ENCODE measurements at regions not wholly inside any gene's neighbourhood (a gene's known extent, or its start where the extent isn't known, plus 50 kb on each side); places are given as distances from the start of the nearest gene placed in this dataset.

GRCh38 chr5:101995585-101995984, 300.5 kb downstream of the SLCO4C1 start:
- no peak for TF ChIP-seq HNRNPUL1 (IDR thresholded peaks at IDR 0.05; ENCODE audit: low read length)
- no peak for TF ChIP-seq ZBTB5 (IDR thresholded peaks at IDR 0.05)
- no peak for TF ChIP-seq CTCF (IDR thresholded peaks at IDR 0.05 in 2 of 3, conservative IDR thresholded peaks at IDR 0.05 in 1 of 3; ENCODE audit: insufficient read depth in 2 of 3, low read depth in 1 of 3, low read length in 3 of 3)
- no peak for TF ChIP-seq NFIC (IDR thresholded peaks at IDR 0.05)
- no peak for TF ChIP-seq MAZ (CRISPR knock-in tag; conservative IDR thresholded peaks at IDR 0.05 in 1 of 2, IDR thresholded peaks at IDR 0.05 in 1 of 2)
- TF ChIP-seq KAT7 (CRISPR knock-in tag; IDR thresholded peaks at IDR 0.05; ENCODE audit: borderline replicate concordance), result no peak
- no peak for TF ChIP-seq SMC3 (conservative IDR thresholded peaks at IDR 0.05; ENCODE audit: insufficient read depth, low read depth, low read length)

Measured in K562 (cell line).